ENCODE measurements at regions not wholly inside any gene's neighbourhood (a gene's known extent, or its start where the extent isn't known, plus 50 kb on each side); places are given as distances from the start of the nearest gene placed in this dataset.

DNA sequence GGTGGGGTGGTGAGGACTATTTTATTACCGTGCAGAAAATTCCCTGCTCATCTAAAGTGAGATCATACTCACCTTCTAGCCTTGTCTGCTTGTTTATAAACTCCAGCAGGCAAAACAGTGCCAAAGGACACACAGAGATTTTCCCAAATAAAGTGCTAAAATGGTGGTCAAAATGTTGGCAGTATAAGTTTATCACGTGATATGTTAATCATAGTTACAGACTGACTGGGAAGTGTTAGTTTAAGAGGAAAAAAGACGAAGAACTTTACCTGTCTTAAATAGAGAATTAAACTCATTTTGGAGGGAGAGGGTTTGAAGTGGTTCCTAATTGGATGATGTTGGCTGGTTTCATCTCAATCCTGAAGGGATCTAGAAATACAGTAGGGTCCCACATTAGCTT is 691.7 kb upstream of the FANCL start:
- TF ChIP-seq POLR2A (IDR thresholded peaks at IDR 0.05; ENCODE audit: low read length), result no peak
- no peak for TF ChIP-seq GATA1 (IDR thresholded peaks at IDR 0.05; ENCODE audit: low read depth, low read length)
